GM23338 (cell line): ENCODE measurements at regions not wholly inside any gene's neighbourhood (a gene's known extent, or its start where the extent isn't known, plus 50 kb on each side); places are given as distances from the start of the nearest gene placed in this dataset.

Experiments
- ATAC-seq: fragments of 200-7000 bp; cut with Tn5 transposase; 3 replicates; pipeline ENCODE4 v1.9.1; 2020
- DNase-seq: peaks from one replicate; pipeline ENCODE4 v3.0.0-alpha.2; 2015; ENCODE audit warnings: low spot score
- H2AFZ ChIP-seq: fragments of 200-600 bp; sonication (generic); 2 replicates; pipeline ENCODE4 v1.8.0; 2016; ENCODE audit warnings: antibody characterized with exemption, mild to moderate bottlenecking, moderate library complexity
- H3F3A ChIP-seq: fragments of 200-600 bp; sonication (generic); replicated peaks from 2 replicates; pipeline ENCODE4 v1.8.0; 2017; ENCODE audit warnings: antibody characterized with exemption, mixed run types, low read depth
- H3K27ac ChIP-seq: fragments of 200-600 bp; sonication (generic); 2 replicates; pipeline ENCODE4 v1.6.1; 2016; ENCODE audit warnings: low read depth
- H3K27me3 ChIP-seq: fragments of 200-600 bp; sonication (generic); 2 replicates; pipeline ENCODE4 v1.8.0; 2016; ENCODE audit warnings: mild to moderate bottlenecking, mixed run types, moderate library complexity; ENCODE audit not compliant: insufficient read depth
- H3K36me3 ChIP-seq: fragments of 200-600 bp; sonication (generic); 2 replicates; pipeline ENCODE4 v1.8.0; 2016; ENCODE audit warnings: mild to moderate bottlenecking; ENCODE audit not compliant: insufficient read depth
- H3K4me1 ChIP-seq: fragments of 200-600 bp; sonication (generic); 2 replicates; pipeline ENCODE4 v1.8.0; 2016; ENCODE audit warnings: mild to moderate bottlenecking, moderate library complexity; ENCODE audit not compliant: insufficient read depth
- H3K4me2 ChIP-seq: fragments of 200-600 bp; sonication (generic); 2 replicates; pipeline ENCODE4 v1.7.1; 2017; ENCODE audit warnings: mixed run types
- H3K4me3 ChIP-seq: fragments of 200-600 bp; sonication (generic); 2 replicates; pipeline ENCODE4 v1.6.1; 2016; ENCODE audit warnings: mixed run types
- H3K79me2 ChIP-seq: fragments of 200-600 bp; sonication (generic); replicated peaks from 2 replicates; pipeline ENCODE4 v1.8.0; 2017; ENCODE audit warnings: mild to moderate bottlenecking; ENCODE audit not compliant: insufficient read depth
- H3K9me2 ChIP-seq: fragments of 200-600 bp; sonication (generic); 2 replicates; pipeline ENCODE4 v1.8.0; 2017; ENCODE audit not compliant: insufficient read depth
- H4K20me1 ChIP-seq: fragments of 200-600 bp; sonication (generic); replicated peaks from 2 replicates; pipeline ENCODE4 v1.8.0; 2017; ENCODE audit warnings: mild to moderate bottlenecking; ENCODE audit not compliant: insufficient read depth
- H3K27ac Mint-ChIP-seq: 2 replicates; pipeline ENCODE4 v1.8.0; 2020; ENCODE audit warnings: inconsistent platforms, mild to moderate bottlenecking, moderate library complexity, mixed read lengths
- H3K27me3 Mint-ChIP-seq: 3 replicates; pipeline ENCODE4 v1.8.0; 2022; ENCODE audit warnings: low read depth, mild to moderate bottlenecking, moderate library complexity, mixed read lengths, inconsistent platforms; ENCODE audit not compliant: insufficient read depth, poor library complexity
- H3K36me3 Mint-ChIP-seq: 3 replicates; pipeline ENCODE4 v1.8.0; 2021; ENCODE audit warnings: low read depth, mild to moderate bottlenecking, inconsistent platforms, moderate library complexity, mixed read lengths
- H3K4me1 Mint-ChIP-seq: 3 replicates; pipeline ENCODE4 v1.8.0; 2020; ENCODE audit warnings: mild to moderate bottlenecking, inconsistent platforms, mixed read lengths
- H3K4me3 Mint-ChIP-seq: 3 replicates; pipeline ENCODE4 v1.8.0; 2021; ENCODE audit warnings: moderate library complexity, mild to moderate bottlenecking, inconsistent platforms, mixed read lengths
- H3K9me3 Mint-ChIP-seq: 3 replicates; pipeline ENCODE4 v1.8.0; 2020; ENCODE audit warnings: moderate library complexity, mild to moderate bottlenecking, inconsistent platforms, mixed read lengths
- CREB1 ChIP-seq: fragments of 250-450 bp; sonication (Bioruptor Pico); IDR thresholded peaks from 2 replicates; pipeline ENCODE4 v1.5.0; 2020; ENCODE audit warnings: low read depth, mild to moderate bottlenecking, moderate library complexity
- CTCF ChIP-seq, 2 experiments: fragments of 200-600 bp in 1 of 2; sonication (generic) in 1 of 2; conservative IDR thresholded peaks; 2 replicates each; pipeline versions ENCODE4 v1.5.1 to v1.6.1; 2016 to 2017; ENCODE audit warnings: antibody characterized with exemption in 2 of 2, low read depth in 2 of 2, mild to moderate bottlenecking in 2 of 2, moderate library complexity in 1 of 2
- ETS1 ChIP-seq: IDR thresholded peaks from 2 replicates; pipeline ENCODE4 v1.6.1; 2016; ENCODE audit warnings: antibody characterized with exemption
- EZH2 ChIP-seq: fragments of 200-600 bp; sonication (generic); IDR thresholded peaks from one replicate; pipeline ENCODE4 v1.8.0; 2017; ENCODE audit warnings: antibody characterized with exemption, mild to moderate bottlenecking, low read depth; ENCODE audit not compliant: unreplicated experiment
- EZH2phosphoT487 ChIP-seq: fragments of 200-600 bp; sonication (generic); IDR thresholded peaks from one replicate; pipeline ENCODE4 v1.8.1; 2018; ENCODE audit warnings: antibody characterized with exemption; ENCODE audit not compliant: unreplicated experiment
- JUNB ChIP-seq: IDR thresholded peaks from one replicate; pipeline ENCODE4 v1.6.1; 2016; ENCODE audit warnings: antibody characterized with exemption; ENCODE audit not compliant: unreplicated experiment
- POLR2AphosphoS5 ChIP-seq: IDR thresholded peaks from 2 replicates; pipeline ENCODE4 v1.6.1; 2016; ENCODE audit warnings: antibody characterized with exemption, low read depth
- STAT1 ChIP-seq: IDR thresholded peaks from one replicate; pipeline ENCODE4 v1.6.1; 2016; ENCODE audit warnings: antibody characterized with exemption; ENCODE audit not compliant: unreplicated experiment
- ZNF114 ChIP-seq: fragments of 250-450 bp; sonication (Bioruptor Pico); IDR thresholded peaks from 2 replicates; pipeline ENCODE4 v1.5.0; 2020; ENCODE audit warnings: mild to moderate bottlenecking, moderate library complexity
- ZNF331 ChIP-seq: fragments of 250-450 bp; sonication (Bioruptor Pico); IDR thresholded peaks from 2 replicates; pipeline ENCODE4 v1.5.0; 2020; ENCODE audit warnings: low read depth, mild to moderate bottlenecking, moderate library complexity
- TF ChIP-seq, protein P1 (sequence below): IDR thresholded peaks from one replicate; pipeline ENCODE4 v1.6.1; 2018; ENCODE audit warnings: antibody characterized with exemption; ENCODE audit not compliant: unreplicated experiment

GRCh38 chr12:78331753-78332152 is 501.1 kb downstream of the NAV3 start:
- Histone ChIP-seq H3K4me3 (no peak overlapping the region), H3K4me1 (no peaks in the 10 kb centered on the region), H3K36me3 (no peaks in the 10 kb centered on the region), H3K27me3 (no peaks in the 10 kb centered on the region), H3K4me2 (no peak overlapping the region), H4K20me1 (no peaks in the 10 kb centered on the region), H3F3A (no peaks in the 10 kb centered on the region), H3K27ac (no peak overlapping the region), H3K9me2 (no peaks in the 10 kb centered on the region), H2AFZ (no peak overlapping the region), H3K79me2 (no peaks in the 10 kb centered on the region)
- peak; percentile 45 for DNase-seq
- Mint-ChIP-seq H3K36me3 (no peaks in the 10 kb centered on the region), H3K27ac (peak overlapping the region; percentile 90), H3K27me3 (peaks cover 3% of the 10 kb centered on the region), H3K4me3 (no peak overlapping the region), H3K9me3 (no peaks in the 10 kb centered on the region), H3K4me1 (peaks cover 4% of the 10 kb centered on the region; the same call in 2 of the 3 replicates)
- ATAC-seq = peak; percentile 79
- no peak for TF ChIP-seq JUNB
- TF ChIP-seq ZNF331 (CRISPR knock-in tag) = no peak
- no peak for TF ChIP-seq STAT1
- TF ChIP-seq CTCF (conservative IDR thresholded peaks at IDR 0.05; ENCODE audit: low read depth in 2 of 2) = no peak
- TF ChIP-seq EZH2 = no peak
- no peak for TF ChIP-seq ZNF114
- no peak for TF ChIP-seq POLR2AphosphoS5
- no peak for TF ChIP-seq CREB1 (CRISPR knock-in tag)
- TF ChIP-seq, protein P1, sequence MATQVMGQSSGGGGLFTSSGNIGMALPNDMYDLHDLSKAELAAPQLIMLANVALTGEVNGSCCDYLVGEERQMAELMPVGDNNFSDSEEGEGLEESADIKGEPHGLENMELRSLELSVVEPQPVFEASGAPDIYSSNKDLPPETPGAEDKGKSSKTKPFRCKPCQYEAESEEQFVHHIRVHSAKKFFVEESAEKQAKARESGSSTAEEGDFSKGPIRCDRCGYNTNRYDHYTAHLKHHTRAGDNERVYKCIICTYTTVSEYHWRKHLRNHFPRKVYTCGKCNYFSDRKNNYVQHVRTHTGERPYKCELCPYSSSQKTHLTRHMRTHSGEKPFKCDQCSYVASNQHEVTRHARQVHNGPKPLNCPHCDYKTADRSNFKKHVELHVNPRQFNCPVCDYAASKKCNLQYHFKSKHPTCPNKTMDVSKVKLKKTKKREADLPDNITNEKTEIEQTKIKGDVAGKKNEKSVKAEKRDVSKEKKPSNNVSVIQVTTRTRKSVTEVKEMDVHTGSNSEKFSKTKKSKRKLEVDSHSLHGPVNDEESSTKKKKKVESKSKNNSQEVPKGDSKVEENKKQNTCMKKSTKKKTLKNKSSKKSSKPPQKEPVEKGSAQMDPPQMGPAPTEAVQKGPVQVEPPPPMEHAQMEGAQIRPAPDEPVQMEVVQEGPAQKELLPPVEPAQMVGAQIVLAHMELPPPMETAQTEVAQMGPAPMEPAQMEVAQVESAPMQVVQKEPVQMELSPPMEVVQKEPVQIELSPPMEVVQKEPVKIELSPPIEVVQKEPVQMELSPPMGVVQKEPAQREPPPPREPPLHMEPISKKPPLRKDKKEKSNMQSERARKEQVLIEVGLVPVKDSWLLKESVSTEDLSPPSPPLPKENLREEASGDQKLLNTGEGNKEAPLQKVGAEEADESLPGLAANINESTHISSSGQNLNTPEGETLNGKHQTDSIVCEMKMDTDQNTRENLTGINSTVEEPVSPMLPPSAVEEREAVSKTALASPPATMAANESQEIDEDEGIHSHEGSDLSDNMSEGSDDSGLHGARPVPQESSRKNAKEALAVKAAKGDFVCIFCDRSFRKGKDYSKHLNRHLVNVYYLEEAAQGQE = no peak

DNA sequence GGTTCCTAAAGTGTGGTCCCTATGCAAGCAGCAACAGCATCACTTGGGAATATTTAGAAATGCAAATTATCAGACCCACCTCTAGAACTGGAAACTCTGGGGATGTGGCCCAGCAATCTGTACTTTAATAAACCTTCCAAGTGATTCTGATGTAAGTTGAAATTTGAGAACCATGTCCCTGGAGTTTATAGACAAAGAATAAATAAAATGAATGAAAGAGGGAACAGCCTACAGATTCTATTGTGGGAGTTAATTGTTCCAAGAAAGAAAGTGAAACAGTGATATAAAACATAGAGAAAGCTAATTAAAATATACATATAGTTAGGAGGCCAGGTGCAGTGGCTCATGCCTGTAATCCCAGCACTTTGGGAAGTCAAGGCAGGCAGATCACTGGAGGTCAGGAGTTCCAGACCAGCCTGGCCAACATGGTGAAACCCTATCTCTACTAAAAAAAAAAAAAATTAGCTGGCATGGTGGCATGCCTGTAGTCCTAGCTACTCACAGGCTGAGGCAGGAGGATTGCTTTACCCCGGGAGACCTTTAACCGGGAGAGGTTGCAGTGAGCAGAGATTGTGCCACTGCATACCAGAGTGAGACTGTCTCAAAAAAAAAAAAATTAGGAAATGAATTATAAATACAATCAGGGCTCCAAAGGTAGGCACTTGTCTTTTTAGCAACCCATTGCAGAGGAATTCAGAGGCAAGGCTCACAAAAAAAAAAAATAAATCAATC is 507.5 kb downstream of the NAV3 start:
- Histone ChIP-seq H3K4me1 (no peaks in the 10 kb centered on the region), H3K9me2 (peaks cover 7% of the 10 kb centered on the region), H3K36me3 (no peaks in the 10 kb centered on the region), H3F3A (no peaks in the 10 kb centered on the region), H4K20me1 (no peaks in the 10 kb centered on the region), H3K27ac (no peak overlapping the region), H3K4me3 (no peak overlapping the region), H3K4me2 (no peak overlapping the region), H3K79me2 (no peaks in the 10 kb centered on the region), H2AFZ (no peak overlapping the region), H3K27me3 (no peaks in the 10 kb centered on the region)
- Mint-ChIP-seq H3K36me3 (no peaks in the 10 kb centered on the region), H3K27ac (no peak overlapping the region), H3K4me1 (no peaks in the 10 kb centered on the region), H3K4me3 (no peak overlapping the region), H3K9me3 (no peaks in the 10 kb centered on the region), H3K27me3 (peaks cover 4% of the 10 kb centered on the region)
- DNase-seq (no peak), ATAC-seq (no peak)
- TF ChIP-seq, protein P1 = no peak
- no peak for TF ChIP-seq ZNF114
- TF ChIP-seq EZH2 = no peak
- no peak for TF ChIP-seq ETS1
- no peak for TF ChIP-seq EZH2phosphoT487
- no peak for TF ChIP-seq STAT1
- TF ChIP-seq ZNF331 (CRISPR knock-in tag) = no peak
- no peak for TF ChIP-seq CREB1 (CRISPR knock-in tag)
- TF ChIP-seq JUNB = no peak
